ENCODE measurements at regions not wholly inside any gene's neighbourhood (a gene's known extent, or its start where the extent isn't known, plus 50 kb on each side); places are given as distances from the start of the nearest gene placed in this dataset.
"Not testable (repeated sequence)": the region's sequence is repeated elsewhere in the genome, so short reads cannot be mapped to it uniquely, and the experiment has no call there.

- H3K4me1 Mint-ChIP-seq (ENCODE audit: low read depth); H3K27me3 Mint-ChIP-seq; intact Hi-C loops (cut with micrococcal nuclease); H3K27ac Mint-ChIP-seq; POLR2A ChIA-PET; DNase-seq; H3K4me3 Mint-ChIP-seq; H3K36me3 Mint-ChIP-seq: not testable (repeated sequence)
- peaks cover 13% of the 10 kb centered on the region for H3K9me3 Mint-ChIP-seq
- CTCF ChIA-PET, result interaction anchor here (0.7 kb wide), 1 partner anchor 8 kb away, joined by 3 read pairs; no protein-coding TSS in a partner anchor
These were observed 754.1 kb upstream of the NUDT12 start for GRCh38 chr5:104316676-104317075.

GRCh38 chr5:104312481-104312880 is 749.9 kb upstream of the NUDT12 start:
- H3K36me3 Mint-ChIP-seq, result no peaks in the 10 kb centered on the region
- H3K27me3 Mint-ChIP-seq, result no peaks in the 10 kb centered on the region
- CTCF ChIA-PET, result no interaction called here
- no peak for DNase-seq
- no peak overlapping the region for H3K27ac Mint-ChIP-seq
- peaks cover 6% of the 10 kb centered on the region for H3K9me3 Mint-ChIP-seq
- POLR2A ChIA-PET, result no interaction called here
- intact Hi-C loops (cut with micrococcal nuclease), result no loop called here
- H3K4me1 Mint-ChIP-seq (ENCODE audit: low read depth), result no peaks in the 10 kb centered on the region
- no peak overlapping the region for H3K4me3 Mint-ChIP-seq

GRCh38 chr5:104305602-104306001 is 743.0 kb upstream of the NUDT12 start:
- POLR2A ChIA-PET, result no interaction called here
- Mint-ChIP-seq H3K27me3 (no peaks in the 10 kb centered on the region), H3K4me1 (ENCODE audit: low read depth) (no peaks in the 10 kb centered on the region), H3K9me3 (peaks cover 10% of the 10 kb centered on the region), H3K27ac (no peak overlapping the region), H3K36me3 (no peaks in the 10 kb centered on the region), H3K4me3 (no peak overlapping the region)
- no peak for DNase-seq
- intact Hi-C loops (cut with micrococcal nuclease), result no loop called here
- CTCF ChIA-PET, result no interaction called here

GRCh38 chr5:104299998-104300706 is 737.6 kb upstream of the NUDT12 start:
- Mint-ChIP-seq H3K36me3 (no peaks in the 10 kb centered on the region), H3K9me3 (peaks cover 13% of the 10 kb centered on the region), H3K27me3 (no peaks in the 10 kb centered on the region), H3K4me1 (ENCODE audit: low read depth) (no peaks in the 10 kb centered on the region), H3K4me3 (no peak overlapping the region), H3K27ac (no peak overlapping the region)
- DNase-seq, result no peak
- POLR2A ChIA-PET, result no interaction called here
- CTCF ChIA-PET, result no interaction called here
- intact Hi-C loops (cut with micrococcal nuclease), result no loop called here

GRCh38 chr5:104298518-104298917 is 735.9 kb upstream of the NUDT12 start:
- Mint-ChIP-seq H3K4me3 (no peak overlapping the region), H3K9me3 (peaks cover 13% of the 10 kb centered on the region), H3K27me3 (no peaks in the 10 kb centered on the region), H3K4me1 (ENCODE audit: low read depth) (no peaks in the 10 kb centered on the region), H3K27ac (no peak overlapping the region), H3K36me3 (no peaks in the 10 kb centered on the region)
- intact Hi-C loops (cut with micrococcal nuclease), result no loop called here
- DNase-seq, result no peak
- CTCF ChIA-PET, result no interaction called here
- POLR2A ChIA-PET, result no interaction called here

GRCh38 chr5:104297076-104297475 is 734.5 kb upstream of the NUDT12 start:
- CTCF ChIA-PET, result no interaction called here
- no peaks in the 10 kb centered on the region for H3K36me3 Mint-ChIP-seq
- intact Hi-C loops (cut with micrococcal nuclease), result no loop called here
- POLR2A ChIA-PET, result no interaction called here
- H3K9me3 Mint-ChIP-seq, result peaks cover 19% of the 10 kb centered on the region
- H3K27ac Mint-ChIP-seq, result no peak overlapping the region
- H3K4me3 Mint-ChIP-seq, result no peak overlapping the region
- no peaks in the 10 kb centered on the region for H3K4me1 Mint-ChIP-seq (ENCODE audit: low read depth)
- no peak for DNase-seq
- no peaks in the 10 kb centered on the region for H3K27me3 Mint-ChIP-seq

GRCh38 chr5:104295991-104296390 is 733.4 kb upstream of the NUDT12 start:
- H3K27me3 Mint-ChIP-seq, result no peaks in the 10 kb centered on the region
- no peak overlapping the region for H3K4me3 Mint-ChIP-seq
- H3K36me3 Mint-ChIP-seq, result no peaks in the 10 kb centered on the region
- ChIA-PET POLR2A (no interaction called here), CTCF (no interaction called here)
- no peaks in the 10 kb centered on the region for H3K4me1 Mint-ChIP-seq (ENCODE audit: low read depth)
- H3K27ac Mint-ChIP-seq, result no peak overlapping the region
- H3K9me3 Mint-ChIP-seq, result peaks cover 18% of the 10 kb centered on the region
- intact Hi-C loops (cut with micrococcal nuclease), result no loop called here
- DNase-seq, result no peak

GRCh38 chr5:104283136-104283535 is 720.5 kb upstream of the NUDT12 start:
- H3K36me3 Mint-ChIP-seq, result no peaks in the 10 kb centered on the region
- no peaks in the 10 kb centered on the region for H3K4me1 Mint-ChIP-seq (ENCODE audit: low read depth)
- no peak overlapping the region for H3K27ac Mint-ChIP-seq
- no peaks in the 10 kb centered on the region for H3K27me3 Mint-ChIP-seq
- no peak for DNase-seq
- peaks cover 23% of the 10 kb centered on the region for H3K9me3 Mint-ChIP-seq
- ChIA-PET CTCF (no interaction called here), POLR2A (no interaction called here)
- no peak overlapping the region for H3K4me3 Mint-ChIP-seq
- intact Hi-C loops (cut with micrococcal nuclease), result no loop called here

- intact Hi-C loops (cut with micrococcal nuclease), result no loop called here
- DNase-seq, result no peak
- Mint-ChIP-seq H3K4me3 (no peak overlapping the region), H3K9me3 (peaks cover 9% of the 10 kb centered on the region), H3K36me3 (no peaks in the 10 kb centered on the region), H3K27ac (no peak overlapping the region), H3K27me3 (no peaks in the 10 kb centered on the region), H3K4me1 (ENCODE audit: low read depth) (no peaks in the 10 kb centered on the region)
- POLR2A ChIA-PET, result no interaction called here
- CTCF ChIA-PET, result no interaction called here
These were observed 711.1 kb upstream of the NUDT12 start for GRCh38 chr5:104273725-104274124.

- Mint-ChIP-seq H3K9me3 (peaks cover 8% of the 10 kb centered on the region), H3K36me3 (no peaks in the 10 kb centered on the region), H3K4me3 (no peak overlapping the region), H3K27ac (no peak overlapping the region), H3K27me3 (no peaks in the 10 kb centered on the region), H3K4me1 (ENCODE audit: low read depth) (no peaks in the 10 kb centered on the region)
- intact Hi-C loops (cut with micrococcal nuclease), result no loop called here
- DNase-seq, result no peak
- POLR2A ChIA-PET, result no interaction called here
- CTCF ChIA-PET, result no interaction called here
These were observed 704.9 kb upstream of the NUDT12 start for GRCh38 chr5:104267320-104268015.

GRCh38 chr5:104266161-104266560 is 703.6 kb upstream of the NUDT12 start:
- H3K36me3 Mint-ChIP-seq, result no peaks in the 10 kb centered on the region
- intact Hi-C loops (cut with micrococcal nuclease), result no loop called here
- H3K27me3 Mint-ChIP-seq, result no peaks in the 10 kb centered on the region
- H3K4me1 Mint-ChIP-seq (ENCODE audit: low read depth), result no peaks in the 10 kb centered on the region
- POLR2A ChIA-PET, result no interaction called here
- CTCF ChIA-PET, result no interaction called here
- DNase-seq, result no peak
- no peak overlapping the region for H3K4me3 Mint-ChIP-seq
- peaks cover 6% of the 10 kb centered on the region for H3K9me3 Mint-ChIP-seq
- H3K27ac Mint-ChIP-seq, result no peak overlapping the region

GRCh38 chr5:104265531-104266140 is 703.0 kb upstream of the NUDT12 start:
- H3K36me3 Mint-ChIP-seq, result no peaks in the 10 kb centered on the region
- POLR2A ChIA-PET, result no interaction called here
- intact Hi-C loops (cut with micrococcal nuclease), result no loop called here
- no peak overlapping the region for H3K4me3 Mint-ChIP-seq
- H3K27ac Mint-ChIP-seq, result no peak overlapping the region
- no peak for DNase-seq
- CTCF ChIA-PET, result no interaction called here
- no peaks in the 10 kb centered on the region for H3K27me3 Mint-ChIP-seq
- peaks cover 12% of the 10 kb centered on the region for H3K9me3 Mint-ChIP-seq
- no peaks in the 10 kb centered on the region for H3K4me1 Mint-ChIP-seq (ENCODE audit: low read depth)

GRCh38 chr5:104247260-104247659 is 684.7 kb upstream of the NUDT12 start:
- H3K4me1 Mint-ChIP-seq (ENCODE audit: low read depth), result no peaks in the 10 kb centered on the region
- intact Hi-C loops (cut with micrococcal nuclease), result no loop called here
- POLR2A ChIA-PET, result no interaction called here

More at GRCh38 chr5:104247260-104247659, 684.7 kb upstream of the NUDT12 start:
- Mint-ChIP-seq H3K27me3 (no peaks in the 10 kb centered on the region), H3K9me3 (peaks cover 10% of the 10 kb centered on the region), H3K4me3 (no peak overlapping the region), H3K36me3 (no peaks in the 10 kb centered on the region), H3K27ac (no peak overlapping the region)
- CTCF ChIA-PET, result no interaction called here
- no peak for DNase-seq

All from activated CD4-positive, alpha-beta memory T cell treated with anti-CD3 and anti-CD28 coated beads for 36 hours (primary cell).